Suppressor macrophage treated with lipopolysaccharide for 1 hour (primary cell): ENCODE measurements at regions not wholly inside any gene's neighbourhood (a gene's known extent, or its start where the extent isn't known, plus 50 kb on each side); places are given as distances from the start of the nearest gene placed in this dataset.

Experiments used
- DNase-seq, 3 donors: peaks; one replicate each; pipeline ENCODE4 v3.0.0-alpha.2; 2020 to 2022

DNA sequence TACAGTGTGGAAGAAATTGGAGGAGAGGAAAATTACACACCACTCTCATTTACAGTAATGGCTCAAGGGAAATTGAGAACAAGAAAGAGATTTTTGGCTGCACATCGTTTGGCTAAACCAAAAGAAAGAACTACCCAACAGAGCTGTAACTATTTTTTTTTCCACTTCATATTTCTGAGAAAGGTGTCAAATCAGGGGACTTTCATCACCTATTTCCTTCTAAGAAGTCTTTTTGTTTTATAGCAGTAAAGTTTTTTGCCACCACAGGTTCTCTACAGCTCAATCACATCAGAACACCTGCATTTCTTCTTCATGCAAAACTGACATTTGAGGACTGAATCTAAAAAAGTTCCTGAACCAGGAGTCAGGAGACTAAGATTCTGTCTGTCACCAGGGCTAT, 57.5 kb upstream of the TNIP3 start:
- no peak for DNase-seq

- DNase-seq: no peak
Measured at GRCh38 chr4:121221201-121221600, 57.1 kb upstream of the TNIP3 start.

- no peak for DNase-seq
Measured at GRCh38 chr4:121220698-121221097, 56.6 kb upstream of the TNIP3 start.

DNA sequence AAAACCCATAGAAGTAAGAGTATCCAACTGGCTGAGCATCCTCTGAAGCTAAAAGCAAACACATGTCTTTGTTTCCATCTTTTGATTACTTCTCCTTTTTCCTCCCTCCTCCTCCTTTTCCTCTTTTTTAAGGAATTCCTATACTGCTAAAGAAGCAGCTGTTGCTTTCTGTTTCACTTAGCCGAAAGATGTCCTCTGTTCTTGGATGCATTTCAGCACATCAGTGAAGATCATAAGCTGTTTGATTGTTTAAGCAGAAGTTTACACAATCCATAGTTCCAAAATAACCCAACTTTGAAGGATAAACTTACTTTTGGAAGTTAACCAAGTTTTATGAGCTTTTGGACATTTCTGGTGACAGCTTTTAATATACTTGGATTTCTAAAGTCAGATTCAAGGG, 55.1 kb upstream of the TNIP3 start:
- DNase-seq: peak in 2 of 3 donors; percentile 3 to 22

GRCh38 chr4:121217351-121217750, 53.2 kb upstream of the TNIP3 start:
- no peak for DNase-seq

DNA sequence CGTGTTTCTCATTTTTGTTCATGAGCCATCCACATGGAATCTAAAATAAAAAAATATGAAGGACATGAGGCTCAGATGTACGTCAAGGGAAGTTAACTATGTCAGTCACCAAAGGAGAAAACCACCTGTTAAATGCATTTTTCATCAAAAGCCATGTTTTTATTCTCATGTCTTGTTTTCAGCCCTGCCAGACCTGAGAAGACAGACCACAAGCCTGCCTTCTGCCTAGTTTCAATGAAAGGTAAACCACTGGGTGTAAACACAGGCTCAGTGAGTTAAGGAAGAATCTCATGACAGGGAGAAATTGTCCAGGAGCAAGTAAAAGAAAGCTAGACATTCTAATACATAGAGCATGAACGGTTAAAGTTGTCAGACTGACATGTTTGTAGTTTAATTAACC, 52.3 kb upstream of the TNIP3 start:
- no peak for DNase-seq

- no peak for DNase-seq
Measured at GRCh38 chr4:121213940-121214339, 49.8 kb upstream of the TNIP3 start.
